Epithelial cell of esophagus (primary cell): ENCODE measurements at regions not wholly inside any gene's neighbourhood (a gene's known extent, or its start where the extent isn't known, plus 50 kb on each side); places are given as distances from the start of the nearest gene placed in this dataset.

Source experiments
- DNase-seq: peaks from one replicate; pipeline ENCODE4 v3.0.0; 2010; ENCODE audit warnings: low read depth
- H3K4me3 ChIP-seq: 2 replicates; pipeline ENCODE4 v1.5.1; 2011; ENCODE audit warnings: mild to moderate bottlenecking, low read length, control low read depth
- CTCF ChIP-seq: IDR thresholded peaks from 2 replicates; pipeline ENCODE4 v1.5.1; 2011; ENCODE audit warnings: low read depth, mild to moderate bottlenecking, low read length, control low read depth, inconsistent platforms; ENCODE audit not compliant: insufficient read depth; ENCODE audit errors: missing control alignments

- TF ChIP-seq CTCF, result no peak
- H3K4me3 ChIP-seq, result no peak overlapping the region
- no peak for DNase-seq
Observed at GRCh38 chr9:13001989-13002580, 227.3 kb downstream of the LURAP1L start.

GRCh38 chr9:13002740-13003139 is 227.9 kb downstream of the LURAP1L start:
- peak; percentile 49 for DNase-seq
- no peak overlapping the region for H3K4me3 ChIP-seq
- TF ChIP-seq CTCF, result no peak

- no peak overlapping the region for H3K4me3 ChIP-seq
- DNase-seq, result no peak
- no peak for TF ChIP-seq CTCF
Observed at GRCh38 chr9:13009871-13010270, 235.1 kb downstream of the LURAP1L start.

GRCh38 chr9:13013991-13014883 is 239.4 kb downstream of the LURAP1L start:
- no peak for TF ChIP-seq CTCF
- H3K4me3 ChIP-seq, result no peak overlapping the region
- DNase-seq, result no peak

- DNase-seq, result no peak
- H3K4me3 ChIP-seq, result no peak overlapping the region
- no peak for TF ChIP-seq CTCF
Observed at GRCh38 chr9:13017260-13017659, 242.4 kb downstream of the LURAP1L start.

GRCh38 chr9:13020146-13021040 is 245.6 kb downstream of the LURAP1L start:
- DNase-seq, result no peak
- no peak overlapping the region for H3K4me3 ChIP-seq
- no peak for TF ChIP-seq CTCF
